ENCODE measurements at regions not wholly inside any gene's neighbourhood (a gene's known extent, or its start where the extent isn't known, plus 50 kb on each side); places are given as distances from the start of the nearest gene placed in this dataset.

GRCh38 chr10:60708666-60709065 lies 69.6 kb upstream of the CDK1 start:
- TF ChIP-seq CTCF (optimal IDR thresholded peaks at IDR 0.05 in 1 of 3, IDR thresholded peaks at IDR 0.05 in 1 of 3, conservative IDR thresholded peaks at IDR 0.05 in 1 of 3; ENCODE audit: extremely low read depth in 1 of 3, insufficient read depth in 2 of 3, low read length in 3 of 3) (no peak), EZH2 (IDR thresholded peaks at IDR 0.05; ENCODE audit: low read length) (no peak)
